WTC11 (cell line): ENCODE measurements at regions not wholly inside any gene's neighbourhood (a gene's known extent, or its start where the extent isn't known, plus 50 kb on each side); places are given as distances from the start of the nearest gene placed in this dataset.

Experiments used
- ATAC-seq: fragments of 200-7000 bp; cut with Tn5 transposase; 2 replicates; pipeline ENCODE4 v1.10.0; 2021; ENCODE audit warnings: mild to moderate bottlenecking, moderate library complexity
- CTCF ChIA-PET: fragments of 300-600 bp; sonication (Branson Sonifier 250); formaldehyde crosslinking; loops from one replicate; lab custom pipeline; 2021; ENCODE audit warnings: antibody characterized with exemption; lab: Charles Lee
- POLR2A ChIA-PET: fragments of 350-600 bp; sonication (Branson Sonifier 250); formaldehyde crosslinking; loops from one replicate; lab custom pipeline; 2021; ENCODE audit warnings: antibody characterized with exemption; lab: Charles Lee
- DNase-seq: peaks from one replicate; pipeline ENCODE4 v3.0.0; 2021; ENCODE audit warnings: low spot score
- H3K27ac Mint-ChIP-seq: 2 replicates; pipeline ENCODE4 v1.8.0; 2021; ENCODE audit warnings: mixed read lengths
- H3K27me3 Mint-ChIP-seq: 2 replicates; pipeline ENCODE4 v1.8.0; 2021; ENCODE audit warnings: low read depth, mild to moderate bottlenecking, moderate library complexity, mixed read lengths
- H3K36me3 Mint-ChIP-seq: 2 replicates; pipeline ENCODE4 v1.8.0; 2021; ENCODE audit warnings: mixed read lengths
- H3K4me1 Mint-ChIP-seq: 2 replicates; pipeline ENCODE4 v1.8.0; 2022; ENCODE audit warnings: mixed read lengths
- H3K4me3 Mint-ChIP-seq: 2 replicates; pipeline ENCODE4 v1.8.0; 2021; ENCODE audit warnings: mild to moderate bottlenecking, moderate library complexity, mixed read lengths
- H3K9me3 Mint-ChIP-seq: 2 replicates; pipeline ENCODE4 v1.8.0; 2021; ENCODE audit warnings: mixed read lengths
- ZNF396 ChIP-seq: fragments of 250-450 bp; sonication (Bioruptor Pico); IDR thresholded peaks from 2 replicates; pipeline ENCODE4 v1.8.0; 2021; ENCODE audit warnings: mild to moderate bottlenecking, moderate library complexity, borderline replicate concordance

DNA sequence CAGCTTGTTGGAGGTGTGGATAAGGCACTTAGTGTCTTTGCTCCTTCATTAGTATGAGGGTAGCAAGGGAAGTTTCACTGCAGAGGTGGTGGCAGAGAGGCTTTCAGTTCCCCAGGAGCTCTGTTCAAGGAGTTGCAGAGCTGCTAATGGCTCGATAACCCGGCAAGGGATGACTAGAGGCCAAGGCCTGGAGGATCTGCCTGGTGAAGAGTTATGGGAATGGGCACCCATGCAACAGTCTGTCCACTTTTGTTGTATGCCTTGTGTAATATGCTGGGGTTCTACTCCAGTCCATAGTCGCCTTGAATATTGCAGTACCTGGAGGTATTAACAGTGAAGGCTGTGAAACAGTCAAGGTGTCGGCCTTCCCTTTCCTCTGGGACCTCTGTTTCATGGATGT, 67.8 kb upstream of the NBDY start:
- no peak for ATAC-seq
- Mint-ChIP-seq H3K36me3 (no peaks in the 10 kb centered on the region; the same call in 1 of the 2 replicates), H3K4me3 (no peak overlapping the region), H3K9me3 (peaks cover 10% of the 10 kb centered on the region; the same call in 1 of the 2 replicates), H3K27ac (no peak overlapping the region), H3K4me1 (peaks cover 6% of the 10 kb centered on the region)
- TF ChIP-seq ZNF396 (CRISPR knock-in tag) = no peak
- TF ChIP-seq, all 79 proteins: peak for 0
- no peak for DNase-seq
- POLR2A ChIA-PET = no interaction called here
- CTCF ChIA-PET = no interaction called here
- H3K27me3 Mint-ChIP-seq = no peaks in the 10 kb centered on the region
